H1 (cell line): ENCODE measurements at regions not wholly inside any gene's neighbourhood (a gene's known extent, or its start where the extent isn't known, plus 50 kb on each side); places are given as distances from the start of the nearest gene placed in this dataset.

ENCODE experiments used
- CTCF ChIA-PET: fragments of 300-600 bp; sonication (Branson Sonifier 250); formaldehyde crosslinking; loops from one replicate; lab custom pipeline; 2021; ENCODE audit not compliant: partially characterized antibody; lab: Charles Lee
- POLR2A ChIA-PET: fragments of 300-600 bp; sonication (Branson Sonifier 250); formaldehyde crosslinking; loops from one replicate; lab custom pipeline; 2021; ENCODE audit warnings: inconsistent platforms; ENCODE audit not compliant: partially characterized antibody; lab: Charles Lee
- DNase-seq, 2 experiments: peaks; one replicate each; pipeline versions ENCODE4 v3.0.0 to v3.0.0-alpha.2; 2010 to 2022; ENCODE audit warnings: low spot score in 2 of 2, low read depth in 1 of 2, mixed read lengths in 1 of 2
- FAIRE-seq: peaks from 2 replicates; lab custom pipeline; 2011; peaks lifted over from hg19 to GRCh38; lab: Jason Lieb, UNC
- H2AFZ ChIP-seq: 2 replicates; pipeline ENCODE4 v1.8.1; 2012; ENCODE audit warnings: low read length, inconsistent platforms
- H2AK5ac ChIP-seq: 2 replicates; pipeline ENCODE4 v1.6.1; 2013; ENCODE audit warnings: low read depth, low read length
- H2BK120ac ChIP-seq: replicated peaks from 2 replicates; pipeline ENCODE3; 2013; ENCODE audit warnings: low read depth, low read length, inconsistent platforms
- H2BK12ac ChIP-seq: 2 replicates; pipeline ENCODE4 v1.6.1; 2013; ENCODE audit warnings: low read depth, low read length
- H2BK15ac ChIP-seq: 2 replicates; pipeline ENCODE4 v1.6.1; 2013; ENCODE audit warnings: low read length
- H2BK20ac ChIP-seq: 2 replicates; pipeline ENCODE4 v1.6.1; 2013; ENCODE audit warnings: low read length
- H2BK5ac ChIP-seq: 2 replicates; pipeline ENCODE4 v1.6.1; 2013; ENCODE audit warnings: low read depth, low read length
- H3K14ac ChIP-seq: 2 replicates; pipeline ENCODE4 v1.6.1; 2013; ENCODE audit warnings: inconsistent platforms; ENCODE audit not compliant: insufficient read length
- H3K18ac ChIP-seq: 2 replicates; pipeline ENCODE4 v1.6.1; 2013; ENCODE audit warnings: low read length; ENCODE audit errors: extremely low read depth
- H3K23ac ChIP-seq: 2 replicates; pipeline ENCODE4 v1.6.1; 2013; ENCODE audit warnings: inconsistent platforms; ENCODE audit not compliant: insufficient read length
- H3K23me2 ChIP-seq: 2 replicates; pipeline ENCODE4 v1.6.1; 2013; ENCODE audit warnings: low read depth, low read length
- H3K27ac ChIP-seq: 2 replicates; pipeline ENCODE4 v1.6.1; 2011; ENCODE audit warnings: low read depth, low read length, inconsistent platforms
- H3K27me3 ChIP-seq, 4 experiments: replicated peaks in 1 of 4; 1 replicate in 1 of 4; 2 replicates in 3 of 4; pipeline versions ENCODE4 v1.6.1 to v1.8.1; 2011 to 2013; ENCODE audit warnings: low read length in 3 of 4, mild to moderate bottlenecking in 3 of 4, inconsistent platforms in 2 of 4, mixed read lengths in 2 of 4, moderate library complexity in 1 of 4; ENCODE audit not compliant: control insufficient read depth in 3 of 4, insufficient read depth in 3 of 4; ENCODE audit errors: extremely low read depth in 1 of 4
- H3K36me3 ChIP-seq, 4 experiments: 2 replicates each; pipeline versions ENCODE4 v1.6.1 to v1.8.1; 2011 to 2013; ENCODE audit warnings: mild to moderate bottlenecking in 4 of 4, low read length in 3 of 4, moderate library complexity in 2 of 4, control low read depth in 1 of 4, inconsistent platforms in 1 of 4; ENCODE audit not compliant: insufficient read depth in 4 of 4, control insufficient read depth in 2 of 4
- H3K4ac ChIP-seq: replicated peaks from 2 replicates; pipeline ENCODE3; 2013; ENCODE audit warnings: low read length, low read depth, mixed read lengths, inconsistent platforms; ENCODE audit not compliant: insufficient read length
- H3K4me1 ChIP-seq, 4 experiments: replicated peaks in 1 of 4; 1 replicate in 1 of 4; 2 replicates in 3 of 4; pipeline versions ENCODE4 v1.6.1 to v1.8.1; 2011 to 2013; ENCODE audit warnings: low read length in 3 of 4, inconsistent platforms in 2 of 4, mixed read lengths in 1 of 4; ENCODE audit not compliant: insufficient read depth in 4 of 4, control insufficient read depth in 3 of 4
- H3K4me2 ChIP-seq, 2 experiments: 2 replicates each; pipeline versions ENCODE4 v1.6.1 to v1.8.1; 2011 to 2013; ENCODE audit warnings: low read depth in 2 of 2, low read length in 2 of 2, control low read depth in 1 of 2, inconsistent platforms in 1 of 2, mild to moderate bottlenecking in 1 of 2; ENCODE audit not compliant: insufficient read depth in 1 of 2
- H3K4me3 ChIP-seq, 4 experiments: fragments of 200-600, 300-600 bp in 1 of 4; sonication (generic), shearing (Covaris generic), sonication (Bioruptor Twin) in 1 of 4; 2 replicates each; pipeline versions ENCODE4 v1.5.1 to v1.8.1; 2011 to 2016; ENCODE audit warnings: low read length in 4 of 4, low read depth in 3 of 4, control low read depth in 2 of 4, inconsistent platforms in 2 of 4, mild to moderate bottlenecking in 2 of 4, mixed read lengths in 1 of 4, moderate library complexity in 1 of 4; ENCODE audit not compliant: insufficient read depth in 2 of 4; ENCODE audit errors: extremely low read depth in 1 of 4
- H3K56ac ChIP-seq: replicated peaks from 2 replicates; pipeline ENCODE3; 2013; ENCODE audit warnings: low read depth, mild to moderate bottlenecking, mixed read lengths, low read length, inconsistent platforms; ENCODE audit not compliant: insufficient read length
- H3K79me1 ChIP-seq: 2 replicates; pipeline ENCODE4 v1.6.1; 2013; ENCODE audit warnings: low read depth, low read length, control low read depth
- H3K79me2 ChIP-seq, 2 experiments: 2 replicates each; pipeline versions ENCODE4 v1.6.1 to v1.8.1; 2012 to 2013; ENCODE audit warnings: low read length in 2 of 2, mild to moderate bottlenecking in 2 of 2, inconsistent platforms in 1 of 2; ENCODE audit not compliant: insufficient read depth in 2 of 2, control insufficient read depth in 1 of 2
- H3K9ac ChIP-seq, 4 experiments: replicated peaks in 1 of 4; 1 replicate in 1 of 4; 2 replicates in 3 of 4; pipeline versions ENCODE4 v1.6.1 to v1.8.1; 2011 to 2013; ENCODE audit warnings: low read depth in 3 of 4, low read length in 3 of 4, control low read depth in 2 of 4, mild to moderate bottlenecking in 2 of 4, moderate library complexity in 2 of 4, inconsistent platforms in 1 of 4; ENCODE audit errors: extremely low read depth in 1 of 4
- H3K9me3 ChIP-seq, 2 experiments: 2 replicates each; pipeline versions ENCODE4 v1.6.1 to v1.8.1; 2012 to 2013; ENCODE audit warnings: mild to moderate bottlenecking in 2 of 2, moderate library complexity in 2 of 2, control low read depth in 1 of 2, inconsistent platforms in 1 of 2, low read depth in 1 of 2, low read length in 1 of 2, mixed read lengths in 1 of 2; ENCODE audit not compliant: insufficient read depth in 2 of 2
- H4K20me1 ChIP-seq, 2 experiments: replicated peaks in 1 of 2; 2 replicates each; pipeline versions ENCODE3 to v1.8.1; 2011 to 2013; ENCODE audit warnings: inconsistent platforms in 2 of 2, low read length in 2 of 2, mild to moderate bottlenecking in 1 of 2; ENCODE audit not compliant: insufficient read depth in 2 of 2, control insufficient read depth in 1 of 2
- H4K5ac ChIP-seq: 2 replicates; pipeline ENCODE4 v1.6.1; 2013; ENCODE audit warnings: low read length, low read depth, mixed read lengths, inconsistent platforms; ENCODE audit not compliant: insufficient read length
- H4K8ac ChIP-seq: 2 replicates; pipeline ENCODE4 v1.8.0; 2013; ENCODE audit warnings: mild to moderate bottlenecking, moderate library complexity, low read length, inconsistent platforms; ENCODE audit not compliant: insufficient read depth; ENCODE audit errors: extremely low read depth
- H4K91ac ChIP-seq: replicated peaks from 2 replicates; pipeline ENCODE3; 2013; ENCODE audit warnings: low read length, mixed read lengths, inconsistent platforms; ENCODE audit not compliant: insufficient read length
- CHD2 ChIP-seq: IDR thresholded peaks from 2 replicates; pipeline ENCODE4 v1.6.1; 2012; ENCODE audit warnings: low read length, improper control_type of control experiment
- CTBP2 ChIP-seq: IDR thresholded peaks from 2 replicates; pipeline ENCODE4 v1.7.0; 2011; ENCODE audit warnings: borderline replicate concordance, mild to moderate bottlenecking, moderate library complexity, mixed read lengths, low read length; ENCODE audit not compliant: insufficient read depth, insufficient read length
- PHF8 ChIP-seq: fragments of 200-600 bp; sonication (generic); conservative IDR thresholded peaks from 2 replicates; pipeline ENCODE4 v1.7.1; 2012; ENCODE audit warnings: low read depth, mild to moderate bottlenecking, inconsistent platforms, low read length, moderate library complexity
- RXRA ChIP-seq: IDR thresholded peaks from 2 replicates; pipeline ENCODE4 v1.6.1; 2011; ENCODE audit warnings: low read depth, mild to moderate bottlenecking, low read length, moderate library complexity; ENCODE audit not compliant: insufficient read depth
- SIX5 ChIP-seq: IDR thresholded peaks from 2 replicates; pipeline ENCODE4 v1.6.1; 2011; ENCODE audit warnings: mild to moderate bottlenecking, low read depth, low read length
- TBP ChIP-seq: IDR thresholded peaks from 2 replicates; pipeline ENCODE4 v1.6.1; 2011; ENCODE audit warnings: low read depth, low read length, improper control_type of control experiment
- WGBS, 2 experiments: shearing (Covaris generic) in 1 of 2; methylation state at CpG; one replicate each; pipeline versions ENCODE4 v1.1.6 to v1.1.7; 2013 to 2015; ENCODE audit warnings: low lambda C conversion rate in 2 of 2, mixed read lengths in 2 of 2, inconsistent platforms in 1 of 2, low coverage in 1 of 2, missing lambda C conversion rate in 1 of 2; ENCODE audit not compliant: insufficient replicate concordance in 2 of 2, insufficient coverage in 1 of 2, insufficient read length in 1 of 2; ENCODE audit errors: extremely low coverage in 1 of 2, missing lambda C conversion rate in 1 of 2; 5-methylcytosine and 5-hydroxymethylcytosine counted together
- TF ChIP-seq, protein P1 (sequence below): IDR thresholded peaks from 2 replicates; pipeline ENCODE4 v1.6.1; 2012; ENCODE audit warnings: inconsistent platforms

DNA sequence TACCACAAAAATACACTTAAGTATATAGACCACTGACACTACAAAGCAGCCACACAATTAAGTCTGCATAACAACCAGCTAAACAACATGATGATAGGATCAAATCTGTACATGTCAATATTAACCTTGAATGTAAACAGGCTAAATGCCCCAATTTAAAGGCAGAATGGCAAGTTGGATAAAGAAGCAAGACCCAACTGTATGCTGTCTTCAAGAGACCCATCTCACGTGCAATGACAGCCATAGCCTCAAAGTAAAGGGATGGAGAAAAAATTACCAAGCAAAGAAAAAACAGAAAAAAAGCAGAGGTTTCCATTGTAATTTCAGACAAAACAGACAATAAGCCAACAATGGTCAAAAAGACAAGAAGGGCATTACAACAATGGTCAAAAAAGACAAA lies 77.3 kb upstream of the APC start:
- CTCF ChIA-PET, result interaction anchor here (0.6 kb wide), 2 partner anchors 29 to 397 kb away, joined by 3 read pairs; no protein-coding TSS in a partner anchor
- WGBS, 2 experiments, result 80% methylated on average over 1 of the region's 1 CpG; no CpG with 5 or more reads in 1 of the 2 experiments
- TF ChIP-seq TBP, result no peak
- TF ChIP-seq RXRA, result no peak
- TF ChIP-seq PHF8, result no peak
- TF ChIP-seq CTBP2, result no peak
- TF ChIP-seq SIX5, result no peak
- TF ChIP-seq, protein P1, sequence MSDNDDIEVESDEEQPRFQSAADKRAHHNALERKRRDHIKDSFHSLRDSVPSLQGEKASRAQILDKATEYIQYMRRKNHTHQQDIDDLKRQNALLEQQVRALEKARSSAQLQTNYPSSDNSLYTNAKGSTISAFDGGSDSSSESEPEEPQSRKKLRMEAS, result no peak
- no peak for TF ChIP-seq CHD2

More for the DNA sequence above, 77.3 kb upstream of the APC start:
- H3K4me3 ChIP-seq, result no peak overlapping the region
- DNase-seq (no peak), FAIRE-seq (no peak)
- H3K14ac ChIP-seq, result no peak overlapping the region
- no peaks in the 10 kb centered on the region for H3K4me1 ChIP-seq
- no peak overlapping the region for H4K8ac ChIP-seq
- no peak overlapping the region for H2AK5ac ChIP-seq
- no peak overlapping the region for H3K23ac ChIP-seq
- H3K4ac ChIP-seq, result no peak overlapping the region
- no peak overlapping the region for H2BK120ac ChIP-seq
- H3K56ac ChIP-seq, result no peak overlapping the region
- no peaks in the 10 kb centered on the region for H3K27me3 ChIP-seq
- no peak overlapping the region for H2BK15ac ChIP-seq
- no peak overlapping the region for H3K9ac ChIP-seq
- H3K23me2 ChIP-seq, result no peaks in the 10 kb centered on the region
- H2BK5ac ChIP-seq, result no peak overlapping the region
- no peaks in the 10 kb centered on the region for H3K9me3 ChIP-seq
- no peak overlapping the region for H4K91ac ChIP-seq
- no peak overlapping the region for H2BK20ac ChIP-seq
- H3K18ac ChIP-seq, result no peak overlapping the region
- H3K36me3 ChIP-seq, result no peaks in the 10 kb centered on the region
- no peaks in the 10 kb centered on the region for H3K79me1 ChIP-seq
- no peaks in the 10 kb centered on the region for H3K79me2 ChIP-seq
- H4K5ac ChIP-seq, result no peak overlapping the region
- POLR2A ChIA-PET, result no interaction called here
- H3K4me2 ChIP-seq, result no peak overlapping the region
- no peak overlapping the region for H2AFZ ChIP-seq
- no peak overlapping the region for H3K27ac ChIP-seq
- H2BK12ac ChIP-seq, result no peak overlapping the region
- no peaks in the 10 kb centered on the region for H4K20me1 ChIP-seq
